GM21825 (cell line): ENCODE measurements at regions not wholly inside any gene's neighbourhood (a gene's known extent, or its start where the extent isn't known, plus 50 kb on each side); places are given as distances from the start of the nearest gene placed in this dataset.
"Not testable (repeated sequence)": the region's sequence is repeated elsewhere in the genome, so short reads cannot be mapped to it uniquely, and the experiment has no call there.

ENCODE experiments used
- ATAC-seq: cut with Tn5 transposase; IDR thresholded peaks from one replicate; pipeline ENCODE4 v1.9.1; 2021; ENCODE audit warnings: mild to moderate bottlenecking, moderate library complexity; ENCODE audit not compliant: unreplicated experiment

DNA sequence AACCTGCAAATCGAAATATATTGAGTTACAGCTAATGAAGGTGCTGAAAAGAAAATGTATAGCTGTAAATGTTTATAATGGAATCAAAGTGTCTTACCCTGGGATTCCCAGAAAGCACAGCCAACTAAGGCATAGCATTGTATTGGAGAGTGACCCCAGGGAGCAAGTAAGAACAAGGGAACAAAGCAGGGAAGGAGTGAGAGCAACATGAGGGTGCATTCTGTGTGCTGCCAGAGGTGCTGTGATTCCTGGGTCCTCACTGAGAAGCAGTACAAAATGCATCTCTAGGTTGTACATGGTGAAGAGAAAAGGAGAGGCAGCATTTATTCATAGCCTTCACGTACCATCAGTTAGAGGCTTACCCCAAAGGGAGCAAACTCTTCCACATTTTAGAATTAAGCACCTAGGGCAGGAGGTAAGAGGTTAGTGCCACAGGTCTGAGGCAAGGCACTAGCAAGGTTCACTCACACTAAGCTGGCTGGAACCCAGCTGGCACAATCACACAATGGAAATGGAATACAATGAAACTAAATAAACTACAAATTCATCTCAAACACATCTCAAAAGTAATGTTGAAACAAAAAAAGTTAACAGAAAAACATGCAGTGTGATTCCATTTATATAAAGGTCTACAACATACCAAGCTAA lies 151.5 kb upstream of the C2CD4B start:
- ATAC-seq, result no peak

DNA sequence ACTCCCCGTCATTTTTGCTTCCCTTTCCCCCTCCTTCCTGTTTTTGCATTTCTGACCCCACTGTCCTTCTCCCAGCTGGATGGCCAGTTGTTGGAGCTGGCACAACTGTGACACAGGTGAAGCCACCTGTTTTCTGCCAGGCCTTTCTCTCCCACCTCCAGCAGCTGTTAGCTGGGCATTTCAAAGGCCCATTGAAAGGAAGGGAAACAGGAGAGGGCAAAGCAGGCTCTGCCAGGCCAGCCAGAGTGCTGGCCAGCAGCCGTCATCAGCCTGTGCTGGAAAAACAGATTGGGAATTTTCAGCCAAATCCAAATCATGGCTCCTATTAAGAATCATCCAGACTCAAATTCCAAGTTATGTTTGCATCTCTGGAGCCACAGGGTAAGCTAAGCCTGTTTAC lies 155.2 kb upstream of the C2CD4B start:
- ATAC-seq, result no peak

GRCh38 chr15:62323353-62323890 lies 158.3 kb upstream of the C2CD4B start:
- ATAC-seq, result no peak

DNA sequence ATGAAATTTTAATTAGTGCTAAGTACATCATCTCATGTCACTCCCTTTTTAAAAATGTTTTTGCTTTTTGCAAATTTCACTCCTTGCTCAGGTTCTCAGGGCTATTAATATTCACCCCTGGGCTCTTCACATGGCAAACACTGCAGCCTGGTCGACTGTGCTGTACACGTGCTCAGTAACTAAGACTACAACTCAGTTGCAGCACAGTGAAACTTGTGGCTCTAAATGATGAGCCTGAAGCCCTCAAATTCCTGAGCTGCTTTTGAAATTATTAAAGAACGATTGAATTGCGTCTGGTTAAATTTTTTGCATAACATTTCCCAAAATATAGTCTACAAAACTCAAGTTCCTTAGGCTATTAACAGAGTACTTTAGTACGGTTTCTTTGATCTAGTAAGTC lies 159.3 kb upstream of the C2CD4B start:
- no peak for ATAC-seq

DNA sequence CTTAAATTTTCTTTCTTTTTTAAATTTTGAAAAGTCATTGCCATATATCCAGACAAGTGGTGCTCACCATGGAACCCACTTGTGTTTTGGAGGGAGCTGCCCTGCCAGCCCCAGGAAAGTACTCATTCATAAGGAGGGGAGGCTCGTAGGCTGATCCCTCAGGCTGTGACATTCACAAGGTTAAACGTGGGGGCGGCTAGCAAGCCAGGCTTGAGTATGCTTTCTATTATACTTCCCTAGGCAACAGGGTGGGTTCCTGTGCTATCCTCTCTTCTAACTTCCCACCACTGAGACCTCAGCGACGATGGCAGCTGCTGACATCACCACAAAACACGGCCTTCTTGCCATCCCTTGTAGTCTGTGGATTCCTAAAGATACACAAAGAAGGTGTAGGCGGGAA lies 160.5 kb upstream of the C2CD4B start:
- no peak for ATAC-seq

DNA sequence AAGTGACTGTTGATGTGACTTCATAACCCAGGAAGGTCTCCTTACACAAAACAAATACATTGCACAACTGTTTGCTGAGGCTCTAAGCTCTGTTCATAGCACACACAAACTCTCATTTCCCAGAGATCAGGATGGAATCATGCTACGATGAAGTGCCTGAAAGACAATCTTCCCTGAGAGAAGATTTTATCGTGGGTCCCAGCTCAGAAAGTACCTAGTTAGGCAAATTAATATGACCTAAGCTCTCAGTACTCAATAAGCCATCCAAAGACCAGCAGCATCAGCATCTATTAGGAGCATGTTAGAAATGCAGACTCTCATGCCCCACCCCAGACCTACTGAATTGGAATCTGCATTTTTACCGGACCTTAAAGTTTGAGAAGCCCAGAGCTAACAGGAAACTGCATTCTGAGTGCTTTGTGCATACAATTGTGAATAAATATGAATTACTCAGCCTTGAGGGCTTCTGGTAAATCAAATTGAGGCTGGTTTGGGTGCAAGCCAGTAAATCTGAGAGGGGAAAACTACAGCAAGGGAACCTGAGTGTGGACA lies 161.5 kb upstream of the C2CD4B start:
- no peak for ATAC-seq

DNA sequence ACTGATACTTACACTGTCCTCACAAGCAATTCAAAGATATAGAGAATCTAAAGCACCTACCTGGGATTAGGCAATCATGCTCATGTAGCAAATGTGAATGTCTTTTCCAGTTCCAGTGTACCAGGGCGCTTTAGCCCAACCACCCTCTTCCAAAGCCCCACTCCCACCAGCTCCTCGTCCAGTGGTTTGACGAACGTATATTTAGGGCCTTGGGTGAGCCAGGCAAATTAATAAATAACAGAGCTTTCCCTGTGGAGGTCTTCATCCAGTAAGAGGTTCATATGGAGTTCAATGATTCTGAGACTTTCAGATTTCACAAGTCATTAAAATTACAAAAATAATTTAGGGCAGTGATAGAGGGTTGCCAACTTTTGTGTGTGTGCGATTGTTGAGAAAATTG lies 162.3 kb upstream of the C2CD4B start:
- no peak for ATAC-seq

- not testable (repeated sequence) for ATAC-seq
Measured at GRCh38 chr15:62332472-62332871, 167.4 kb upstream of the C2CD4B start.

- no peak for ATAC-seq
Measured at GRCh38 chr15:62334536-62334935, 169.5 kb upstream of the C2CD4B start.

- no peak for ATAC-seq
Measured at GRCh38 chr15:62337934-62338333, 172.8 kb upstream of the C2CD4B start.

DNA sequence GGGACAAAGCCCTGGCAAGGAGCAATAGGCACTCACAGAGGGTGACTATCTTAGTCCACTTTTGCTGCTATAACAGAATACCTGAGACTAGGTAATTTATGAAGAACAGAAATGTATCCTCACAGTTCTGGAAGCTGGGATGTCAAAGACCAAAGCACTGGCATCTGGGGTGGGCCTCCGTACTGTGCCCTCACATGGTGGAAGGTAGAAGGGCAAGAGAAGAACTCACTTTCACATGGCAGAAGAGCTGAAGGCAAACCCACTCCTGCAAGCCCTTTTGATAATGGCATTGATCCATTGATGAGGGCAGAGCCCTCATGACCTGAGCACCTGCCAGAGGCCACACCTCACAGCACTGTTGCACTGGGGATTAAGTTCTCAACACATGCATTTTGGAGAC lies 173.4 kb upstream of the C2CD4B start:
- no peak for ATAC-seq

GRCh38 chr15:62342959-62343358 lies 177.9 kb upstream of the C2CD4B start:
- no peak for ATAC-seq

DNA sequence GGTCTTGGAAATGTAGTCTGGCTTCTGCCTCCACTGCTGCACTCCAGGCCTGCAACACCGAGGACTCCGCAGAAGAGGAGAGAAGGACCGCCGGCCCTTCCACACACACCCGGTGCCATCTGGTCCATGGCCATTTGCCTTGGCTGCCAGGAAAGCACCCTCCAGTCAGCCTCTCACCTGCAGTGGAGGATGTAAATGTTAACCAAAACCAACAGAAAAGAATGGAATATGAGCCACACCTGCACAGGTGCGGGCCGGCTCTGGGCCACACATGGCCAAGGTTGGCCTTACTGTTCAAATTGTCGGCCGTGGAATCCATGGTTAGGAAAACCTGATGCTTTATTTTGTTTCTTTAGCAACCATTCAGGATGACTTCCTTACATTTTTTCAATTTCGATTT lies 178.3 kb upstream of the C2CD4B start:
- no peak for ATAC-seq

DNA sequence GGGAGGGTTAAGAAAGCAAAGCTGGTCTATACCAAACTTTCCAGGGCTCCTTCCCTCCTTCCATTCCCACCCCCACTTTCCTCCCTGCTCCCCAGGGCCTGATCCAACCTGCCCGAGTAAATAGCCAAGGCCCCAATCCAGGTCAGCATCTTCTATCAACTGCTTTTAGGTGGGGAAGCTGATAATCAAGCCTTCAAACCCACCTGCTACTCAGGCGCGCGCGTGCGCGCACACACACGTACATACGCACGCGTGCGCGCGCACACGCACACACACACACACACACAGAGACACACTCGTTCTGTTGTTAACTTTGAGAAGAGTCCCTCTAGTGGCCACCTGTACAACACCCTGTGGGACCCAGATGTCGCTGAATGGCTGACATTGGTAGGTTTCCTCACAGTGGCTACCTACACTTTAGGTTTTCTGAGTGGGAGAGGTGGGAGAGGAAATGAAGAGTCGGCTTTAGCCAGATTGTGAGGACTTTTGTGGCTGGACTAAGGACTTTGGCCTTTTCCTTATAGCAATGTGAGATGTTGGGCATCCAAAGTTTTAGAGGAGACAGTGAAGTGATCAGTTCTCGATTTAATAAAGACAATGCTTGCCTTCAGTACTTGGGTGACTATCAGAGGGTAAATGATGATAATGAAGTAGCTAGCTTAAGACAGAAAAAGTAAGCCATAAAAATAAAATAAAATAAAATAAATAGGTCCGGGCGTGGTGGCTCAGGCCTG lies 179.9 kb upstream of the C2CD4B start:
- no peak for ATAC-seq

GRCh38 chr15:62346168-62346567 lies 181.1 kb upstream of the C2CD4B start:
- ATAC-seq, result no peak

- no peak for ATAC-seq
Measured at GRCh38 chr15:62348118-62348517, 183.0 kb upstream of the C2CD4B start.

- no peak for ATAC-seq
Measured at GRCh38 chr15:62348623-62349022, 183.5 kb upstream of the C2CD4B start.

- ATAC-seq, result no peak
Measured at GRCh38 chr15:62352817-62353216, 187.7 kb upstream of the C2CD4B start.

DNA sequence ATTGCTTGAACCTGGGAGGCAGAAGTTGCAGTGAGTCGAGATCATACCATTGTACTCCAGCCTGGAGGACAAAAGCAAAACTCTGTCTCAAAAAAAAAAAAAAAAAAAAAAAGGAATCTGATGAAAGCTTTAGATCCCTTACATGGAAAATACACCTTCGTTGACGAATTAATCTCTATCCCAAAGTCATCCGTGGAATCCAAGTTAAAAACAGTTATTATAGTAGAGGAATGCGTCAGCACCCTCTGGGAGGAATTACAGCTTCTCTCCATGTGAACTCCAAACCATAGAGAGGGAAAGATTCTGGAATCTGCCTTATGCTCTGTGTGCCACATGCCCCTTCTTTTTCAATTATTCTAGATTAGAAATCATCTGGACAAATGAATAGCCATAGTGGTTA lies 192.3 kb upstream of the C2CD4B start:
- ATAC-seq, result no peak

- no peak for ATAC-seq
Measured at GRCh38 chr15:62359416-62359815, 194.3 kb upstream of the C2CD4B start.

DNA sequence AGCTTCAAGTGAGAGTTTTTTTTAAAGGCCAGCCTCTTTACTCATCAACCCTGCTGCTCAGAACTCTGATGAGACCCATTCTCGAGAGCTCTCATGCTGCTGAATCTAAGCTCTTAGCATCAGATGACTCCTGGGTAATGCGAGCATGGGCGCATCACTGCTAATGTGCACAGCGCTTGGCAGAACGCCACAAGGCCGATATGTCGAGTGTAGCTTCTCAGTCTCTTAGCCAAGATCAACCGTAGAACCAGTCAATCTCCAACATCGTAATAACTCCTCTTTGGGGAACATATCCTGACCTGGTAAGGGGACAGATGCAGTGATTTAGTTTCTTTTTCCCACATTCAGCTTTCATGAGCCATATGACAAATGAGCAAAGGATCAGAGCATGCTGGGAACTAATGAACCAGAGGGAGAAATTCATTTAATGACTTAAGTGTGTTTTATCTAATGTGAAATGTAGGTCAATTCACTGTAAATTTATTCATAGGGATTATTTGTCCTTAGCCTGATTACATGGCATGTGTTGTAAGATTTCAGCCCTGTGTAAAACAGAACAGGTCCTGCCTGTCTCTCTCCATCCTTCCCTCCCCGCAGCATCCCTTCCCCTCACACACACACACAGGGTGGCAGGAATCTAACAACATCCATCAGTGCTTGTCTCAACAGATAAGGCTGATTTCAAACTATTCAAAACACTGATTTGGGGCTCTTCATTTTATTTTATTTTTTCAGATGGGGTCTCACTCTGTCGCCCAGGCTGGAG lies 195.4 kb upstream of the C2CD4B start:
- ATAC-seq, result no peak
